ENCODE measurements at regions not wholly inside any gene's neighbourhood (a gene's known extent, or its start where the extent isn't known, plus 50 kb on each side); places are given as distances from the start of the nearest gene placed in this dataset.

GRCh38 chr4:164383358-164384220, 370.3 kb upstream of the SMIM31 start:
- no peak for DNase-seq (ENCODE audit: low read depth)
- no peak for TF ChIP-seq MAX (IDR thresholded peaks at IDR 0.05; ENCODE audit: low read depth, low read length)
- no peak for TF ChIP-seq CTCF (IDR thresholded peaks at IDR 0.05; ENCODE audit: low read depth, low read length)
- TF ChIP-seq MYC (IDR thresholded peaks at IDR 0.05; ENCODE audit: low read depth, low read length): no peak
- no peak for TF ChIP-seq POLR2A (IDR thresholded peaks at IDR 0.05; ENCODE audit: extremely low read depth, insufficient read length)
- no peak overlapping the region for H3K4me3 ChIP-seq (ENCODE audit: low read depth, low read length)

- no peak overlapping the region for H3K4me3 ChIP-seq (ENCODE audit: low read depth, low read length)
- TF ChIP-seq MYC (IDR thresholded peaks at IDR 0.05; ENCODE audit: low read depth, low read length): no peak
- no peak for TF ChIP-seq MAX (IDR thresholded peaks at IDR 0.05; ENCODE audit: low read depth, low read length)
- no peak for TF ChIP-seq POLR2A (IDR thresholded peaks at IDR 0.05; ENCODE audit: extremely low read depth, insufficient read length)
- TF ChIP-seq CTCF (IDR thresholded peaks at IDR 0.05; ENCODE audit: low read depth, low read length): no peak
- no peak for DNase-seq (ENCODE audit: low read depth)
Measured at GRCh38 chr4:164384416-164384815, 369.5 kb upstream of the SMIM31 start.

- no peak overlapping the region for H3K4me3 ChIP-seq (ENCODE audit: low read depth, low read length)
- TF ChIP-seq POLR2A (IDR thresholded peaks at IDR 0.05; ENCODE audit: extremely low read depth, insufficient read length): no peak
- no peak for TF ChIP-seq MYC (IDR thresholded peaks at IDR 0.05; ENCODE audit: low read depth, low read length)
- no peak for TF ChIP-seq CTCF (IDR thresholded peaks at IDR 0.05; ENCODE audit: low read depth, low read length)
- TF ChIP-seq MAX (IDR thresholded peaks at IDR 0.05; ENCODE audit: low read depth, low read length): no peak
- no peak for DNase-seq (ENCODE audit: low read depth)
Measured at GRCh38 chr4:164396439-164396838, 357.5 kb upstream of the SMIM31 start.

- H3K4me3 ChIP-seq (ENCODE audit: low read depth, low read length): no peak overlapping the region
- no peak for TF ChIP-seq MYC (IDR thresholded peaks at IDR 0.05; ENCODE audit: low read depth, low read length)
- TF ChIP-seq MAX (IDR thresholded peaks at IDR 0.05; ENCODE audit: low read depth, low read length): no peak
- TF ChIP-seq CTCF (IDR thresholded peaks at IDR 0.05; ENCODE audit: low read depth, low read length): no peak
- no peak for TF ChIP-seq POLR2A (IDR thresholded peaks at IDR 0.05; ENCODE audit: extremely low read depth, insufficient read length)
- DNase-seq (ENCODE audit: low read depth): no peak
Measured at GRCh38 chr4:164402554-164402953, 351.4 kb upstream of the SMIM31 start.

GRCh38 chr4:164405774-164406173, 348.2 kb upstream of the SMIM31 start:
- TF ChIP-seq MYC (IDR thresholded peaks at IDR 0.05; ENCODE audit: low read depth, low read length): no peak
- no peak for TF ChIP-seq MAX (IDR thresholded peaks at IDR 0.05; ENCODE audit: low read depth, low read length)
- DNase-seq (ENCODE audit: low read depth): no peak
- no peak overlapping the region for H3K4me3 ChIP-seq (ENCODE audit: low read depth, low read length)

GRCh38 chr4:164408831-164409230, 345.1 kb upstream of the SMIM31 start:
- no peak for DNase-seq (ENCODE audit: low read depth)
- TF ChIP-seq CTCF (IDR thresholded peaks at IDR 0.05; ENCODE audit: low read depth, low read length): no peak
- TF ChIP-seq POLR2A (IDR thresholded peaks at IDR 0.05; ENCODE audit: extremely low read depth, insufficient read length): no peak
- no peak for TF ChIP-seq MYC (IDR thresholded peaks at IDR 0.05; ENCODE audit: low read depth, low read length)
- no peak for TF ChIP-seq MAX (IDR thresholded peaks at IDR 0.05; ENCODE audit: low read depth, low read length)
- no peak overlapping the region for H3K4me3 ChIP-seq (ENCODE audit: low read depth, low read length)

All from NB4 (cell line).